Epithelial cell of esophagus (primary cell): ENCODE measurements at regions not wholly inside any gene's neighbourhood (a gene's known extent, or its start where the extent isn't known, plus 50 kb on each side); places are given as distances from the start of the nearest gene placed in this dataset.

Experiments used
- DNase-seq: peaks from one replicate; pipeline ENCODE4 v3.0.0; 2010; ENCODE audit warnings: low read depth
- H3K4me3 ChIP-seq: 2 replicates; pipeline ENCODE4 v1.5.1; 2011; ENCODE audit warnings: mild to moderate bottlenecking, low read length, control low read depth
- CTCF ChIP-seq: IDR thresholded peaks from 2 replicates; pipeline ENCODE4 v1.5.1; 2011; ENCODE audit warnings: low read depth, mild to moderate bottlenecking, low read length, control low read depth, inconsistent platforms; ENCODE audit not compliant: insufficient read depth; ENCODE audit errors: missing control alignments

GRCh38 chr6:48233063-48233462 is 122.1 kb upstream of the PTCHD4 start:
- TF ChIP-seq CTCF, result no peak
- no peak overlapping the region for H3K4me3 ChIP-seq
- DNase-seq, result no peak

GRCh38 chr6:48229841-48230240 is 118.8 kb upstream of the PTCHD4 start:
- no peak overlapping the region for H3K4me3 ChIP-seq
- no peak for TF ChIP-seq CTCF
- DNase-seq, result no peak

- H3K4me3 ChIP-seq, result no peak overlapping the region
- TF ChIP-seq CTCF, result no peak
- no peak for DNase-seq
These were observed 111.2 kb upstream of the PTCHD4 start for GRCh38 chr6:48222241-48222640.

GRCh38 chr6:48213076-48213788 is 102.2 kb upstream of the PTCHD4 start:
- DNase-seq, result peak; percentile 67
- no peak for TF ChIP-seq CTCF

GRCh38 chr6:48212501-48212900 is 101.5 kb upstream of the PTCHD4 start:
- DNase-seq, result peak; percentile 30
- no peak overlapping the region for H3K4me3 ChIP-seq
- no peak for TF ChIP-seq CTCF

More at GRCh38 chr6:48213076-48213788, 102.2 kb upstream of the PTCHD4 start:
- H3K4me3 ChIP-seq, result no peak overlapping the region

GRCh38 chr6:48206091-48206490 is 95.1 kb upstream of the PTCHD4 start:
- no peak overlapping the region for H3K4me3 ChIP-seq
- no peak for DNase-seq
- no peak for TF ChIP-seq CTCF

- no peak for TF ChIP-seq CTCF
- H3K4me3 ChIP-seq, result no peak overlapping the region
- no peak for DNase-seq
These were observed 89.9 kb upstream of the PTCHD4 start for GRCh38 chr6:48200869-48201390.
